ENCODE measurements at regions not wholly inside any gene's neighbourhood (a gene's known extent, or its start where the extent isn't known, plus 50 kb on each side); places are given as distances from the start of the nearest gene placed in this dataset.

DNA sequence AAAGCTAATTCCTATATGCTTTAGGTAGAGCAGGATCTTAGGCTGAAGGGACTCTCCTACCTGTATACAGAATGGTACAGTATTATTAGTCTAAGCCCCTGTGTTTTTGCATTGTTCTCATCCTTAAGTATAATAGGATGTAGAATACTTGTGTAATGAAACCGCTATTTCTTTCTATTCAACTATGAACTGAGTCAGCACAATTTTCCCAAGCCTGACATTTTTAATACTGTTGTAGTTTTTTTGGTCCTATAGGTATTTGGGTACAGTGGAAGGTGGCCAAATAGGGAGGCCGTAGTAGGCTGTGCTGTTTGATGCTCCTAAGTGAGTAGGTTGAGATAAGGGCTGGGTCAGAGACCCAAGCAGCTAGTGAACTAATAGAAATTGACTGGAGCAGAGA lies 205.1 kb downstream of the MACC1 start:
- Histone ChIP-seq H3K27me3 (replicated peaks; ENCODE audit: insufficient read depth, low read depth, low read length, poor library complexity) (no peaks in the 10 kb centered on the region), H3K9me3 (ENCODE audit: low read depth, low read length, poor library complexity, severe bottlenecking) (no peaks in the 10 kb centered on the region), H3K4me3 (ENCODE audit: low read depth, low read length, poor library complexity, severe bottlenecking) (no peak overlapping the region), H3K36me3 (ENCODE audit: insufficient read depth, low read length, poor library complexity, severe bottlenecking) (no peaks in the 10 kb centered on the region), H3K27ac (ENCODE audit: low read depth, low read length, poor library complexity, severe bottlenecking) (no peak overlapping the region), H3K4me1 (ENCODE audit: insufficient read depth, low read length, poor library complexity, severe bottlenecking) (no peaks in the 10 kb centered on the region)
- intact Hi-C loops (cut with micrococcal nuclease; ENCODE audit: unreplicated experiment), result no loop called here
- ChIA-PET POLR2A (ENCODE audit: low non-redundant PET) (no interaction called here), CTCF (no interaction called here)
- no peak for DNase-seq (ENCODE audit: low spot score)
- no TSS peak for BruUV-seq (replicated peaks)
- TF ChIP-seq EZH2 (IDR thresholded peaks at IDR 0.05; ENCODE audit: borderline replicate concordance, low read depth, low read length, poor library complexity, severe bottlenecking), result no peak
- TF ChIP-seq, protein P1, sequence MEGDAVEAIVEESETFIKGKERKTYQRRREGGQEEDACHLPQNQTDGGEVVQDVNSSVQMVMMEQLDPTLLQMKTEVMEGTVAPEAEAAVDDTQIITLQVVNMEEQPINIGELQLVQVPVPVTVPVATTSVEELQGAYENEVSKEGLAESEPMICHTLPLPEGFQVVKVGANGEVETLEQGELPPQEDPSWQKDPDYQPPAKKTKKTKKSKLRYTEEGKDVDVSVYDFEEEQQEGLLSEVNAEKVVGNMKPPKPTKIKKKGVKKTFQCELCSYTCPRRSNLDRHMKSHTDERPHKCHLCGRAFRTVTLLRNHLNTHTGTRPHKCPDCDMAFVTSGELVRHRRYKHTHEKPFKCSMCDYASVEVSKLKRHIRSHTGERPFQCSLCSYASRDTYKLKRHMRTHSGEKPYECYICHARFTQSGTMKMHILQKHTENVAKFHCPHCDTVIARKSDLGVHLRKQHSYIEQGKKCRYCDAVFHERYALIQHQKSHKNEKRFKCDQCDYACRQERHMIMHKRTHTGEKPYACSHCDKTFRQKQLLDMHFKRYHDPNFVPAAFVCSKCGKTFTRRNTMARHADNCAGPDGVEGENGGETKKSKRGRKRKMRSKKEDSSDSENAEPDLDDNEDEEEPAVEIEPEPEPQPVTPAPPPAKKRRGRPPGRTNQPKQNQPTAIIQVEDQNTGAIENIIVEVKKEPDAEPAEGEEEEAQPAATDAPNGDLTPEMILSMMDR (conservative IDR thresholded peaks at IDR 0.05; ENCODE audit: low read depth, low read length), result no peak

DNA sequence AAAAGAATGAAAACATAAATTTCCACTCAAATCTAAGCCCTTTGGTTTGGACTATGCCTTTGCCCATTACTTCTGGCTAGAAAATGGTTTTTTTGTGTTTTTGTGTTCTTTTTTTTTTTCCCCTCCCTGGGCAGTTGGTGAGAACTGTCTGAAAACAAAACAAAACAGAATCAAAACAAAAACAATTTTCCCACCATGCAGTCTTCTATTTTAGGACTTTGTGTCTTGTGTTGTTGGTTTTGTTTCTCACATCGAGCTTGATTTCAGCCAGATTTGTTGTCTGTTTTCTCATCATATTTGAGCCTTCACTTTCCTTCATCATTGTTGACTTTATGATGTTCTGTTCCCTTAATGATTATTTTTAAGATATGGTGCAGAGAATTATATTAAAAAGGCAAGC lies 206.3 kb downstream of the MACC1 start:
- Histone ChIP-seq H3K27ac (ENCODE audit: low read depth, low read length, poor library complexity, severe bottlenecking) (no peak overlapping the region), H3K36me3 (ENCODE audit: insufficient read depth, low read length, poor library complexity, severe bottlenecking) (no peaks in the 10 kb centered on the region), H3K4me1 (ENCODE audit: insufficient read depth, low read length, poor library complexity, severe bottlenecking) (no peaks in the 10 kb centered on the region), H3K9me3 (ENCODE audit: low read depth, low read length, poor library complexity, severe bottlenecking) (no peaks in the 10 kb centered on the region), H3K4me3 (ENCODE audit: low read depth, low read length, poor library complexity, severe bottlenecking) (no peak overlapping the region), H3K27me3 (replicated peaks; ENCODE audit: insufficient read depth, low read depth, low read length, poor library complexity) (peaks cover 3% of the 10 kb centered on the region)
- ChIA-PET POLR2A (ENCODE audit: low non-redundant PET) (no interaction called here), CTCF (no interaction called here)
- no peak for DNase-seq (ENCODE audit: low spot score)
- intact Hi-C loops (cut with micrococcal nuclease; ENCODE audit: unreplicated experiment), result no loop called here
- no TSS peak for BruUV-seq (replicated peaks)
- TF ChIP-seq EZH2 (IDR thresholded peaks at IDR 0.05; ENCODE audit: borderline replicate concordance, low read depth, low read length, poor library complexity, severe bottlenecking), result no peak
- TF ChIP-seq, protein P1 (conservative IDR thresholded peaks at IDR 0.05; ENCODE audit: low read depth, low read length), result no peak

DNA sequence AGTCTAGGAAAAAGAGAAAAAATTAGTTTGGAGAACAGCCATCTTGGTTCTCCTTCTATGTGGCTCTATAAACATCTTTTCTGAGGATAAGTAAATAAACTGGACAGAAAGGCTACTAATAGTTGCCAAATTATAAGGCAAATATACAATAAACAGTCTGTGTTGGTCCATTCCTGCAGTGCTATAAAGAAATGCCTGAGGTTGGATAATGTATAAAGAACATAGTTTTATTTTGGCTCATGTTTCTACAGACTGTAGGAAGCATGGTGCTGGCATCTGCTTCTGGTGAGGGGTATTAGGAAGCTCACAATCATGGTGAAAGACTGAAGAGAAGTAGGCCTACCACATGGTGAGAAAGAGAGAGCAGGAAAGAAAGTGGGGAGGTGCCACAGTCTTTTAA lies 209.7 kb downstream of the MACC1 start:
- TF ChIP-seq, protein P1 (conservative IDR thresholded peaks at IDR 0.05; ENCODE audit: low read depth, low read length), result no peak
- no peak for TF ChIP-seq EZH2 (IDR thresholded peaks at IDR 0.05; ENCODE audit: borderline replicate concordance, low read depth, low read length, poor library complexity, severe bottlenecking)
- H3K36me3 ChIP-seq (ENCODE audit: insufficient read depth, low read length, poor library complexity, severe bottlenecking), result no peaks in the 10 kb centered on the region
- CTCF ChIA-PET, result no interaction called here
- POLR2A ChIA-PET (ENCODE audit: low non-redundant PET), result no interaction called here
- no peak for DNase-seq (ENCODE audit: low spot score)
- no peak overlapping the region for H3K27ac ChIP-seq (ENCODE audit: low read depth, low read length, poor library complexity, severe bottlenecking)
- H3K27me3 ChIP-seq (replicated peaks; ENCODE audit: insufficient read depth, low read depth, low read length, poor library complexity), result peaks cover 14% of the 10 kb centered on the region
- H3K9me3 ChIP-seq (ENCODE audit: low read depth, low read length, poor library complexity, severe bottlenecking), result no peaks in the 10 kb centered on the region
- BruUV-seq (replicated peaks), result no TSS peak
- no peaks in the 10 kb centered on the region for H3K4me1 ChIP-seq (ENCODE audit: insufficient read depth, low read length, poor library complexity, severe bottlenecking)
- intact Hi-C loops (cut with micrococcal nuclease; ENCODE audit: unreplicated experiment), result no loop called here
- H3K4me3 ChIP-seq (ENCODE audit: low read depth, low read length, poor library complexity, severe bottlenecking), result no peak overlapping the region
